Panc1 (cell line): ENCODE measurements at regions not wholly inside any gene's neighbourhood (a gene's known extent, or its start where the extent isn't known, plus 50 kb on each side); places are given as distances from the start of the nearest gene placed in this dataset.

ENCODE experiments used
- ATAC-seq: fragments of 200-7000 bp; cut with Tn5 transposase; 2 replicates; pipeline ENCODE4 v1.9.1; 2020; ENCODE audit warnings: mild to moderate bottlenecking, moderate library complexity
- BruUV-seq: library from RNA; stranded (reverse); fragments of 400-500 nt; replicated peaks from 2 replicates; lab custom pipeline; 2021; lab: Mats Ljungman, UMichigan
- CTCF ChIA-PET: fragments of 300-600 bp; sonication (Branson Sonifier 250); formaldehyde crosslinking; loops from one replicate; lab custom pipeline; 2022; ENCODE audit warnings: antibody characterized with exemption; lab: Charles Lee
- POLR2A ChIA-PET: fragments of 300-600 bp; sonication (Branson Sonifier 250); formaldehyde crosslinking; loops from one replicate; lab custom pipeline; 2022; ENCODE audit warnings: antibody characterized with exemption; lab: Charles Lee
- DNase-seq: peaks from one replicate; pipeline ENCODE4 v3.0.0-alpha.2; 2010; ENCODE audit warnings: low read depth, low spot score
- H3K27ac ChIP-seq: 2 replicates; pipeline ENCODE4 v1.5.1; 2011; ENCODE audit warnings: mild to moderate bottlenecking, low read length, inconsistent platforms
- H3K27me3 ChIP-seq: fragments of 200-500 bp; sonication (Bioruptor generic); 2 replicates; pipeline ENCODE4 v1.6.0; 2014; ENCODE audit warnings: low read length, inconsistent platforms; ENCODE audit not compliant: control insufficient read depth, insufficient read depth
- H3K36me3 ChIP-seq: fragments of 200-500 bp; sonication (Bioruptor generic); 2 replicates; pipeline ENCODE4 v1.5.1; 2014; ENCODE audit warnings: inconsistent platforms, mild to moderate bottlenecking, low read length, moderate library complexity; ENCODE audit not compliant: control insufficient read depth, insufficient read depth
- H3K4me1 ChIP-seq: 2 replicates; pipeline ENCODE4 v1.5.1; 2011; ENCODE audit warnings: inconsistent platforms, mild to moderate bottlenecking, low read length, moderate library complexity; ENCODE audit not compliant: control insufficient read depth, insufficient read depth
- H3K4me3 ChIP-seq, 2 experiments: 2 replicates each; pipeline ENCODE4 v1.5.1; 2011 to 2012; ENCODE audit warnings: low read depth in 2 of 2, low read length in 2 of 2, mild to moderate bottlenecking in 2 of 2, inconsistent platforms in 1 of 2, moderate library complexity in 1 of 2
- H3K9me3 ChIP-seq: fragments of 200-500 bp; sonication (Bioruptor generic); 2 replicates; pipeline ENCODE4 v1.5.1; 2014; ENCODE audit warnings: low read depth, mild to moderate bottlenecking, inconsistent platforms, low read length, moderate library complexity; ENCODE audit not compliant: control insufficient read depth, insufficient read depth
- CTCF ChIP-seq: fragments of 450-650 bp; IDR thresholded peaks from 2 replicates; pipeline ENCODE4 v1.5.1; 2017; ENCODE audit warnings: mild to moderate bottlenecking
- POLR2AphosphoS5 ChIP-seq: IDR thresholded peaks from 2 replicates; pipeline ENCODE4 v1.6.1; 2012; ENCODE audit warnings: mild to moderate bottlenecking, low read depth, low read length, moderate library complexity
- REST ChIP-seq, 2 experiments: IDR thresholded peaks; 2 replicates each; pipeline ENCODE4 v1.6.1; 2011 to 2012; ENCODE audit warnings: low read depth in 2 of 2, control low read depth in 1 of 2, low read length in 1 of 2, mild to moderate bottlenecking in 1 of 2, moderate library complexity in 1 of 2; ENCODE audit not compliant: insufficient read depth in 1 of 2
- SIN3A ChIP-seq: IDR thresholded peaks from 2 replicates; pipeline ENCODE4 v1.6.1; 2012; ENCODE audit warnings: low read depth, mild to moderate bottlenecking, low read length, moderate library complexity, borderline replicate concordance; ENCODE audit not compliant: insufficient read depth
- TCF7L2 ChIP-seq: IDR thresholded peaks from 2 replicates; pipeline ENCODE4 v1.6.1; 2011; ENCODE audit warnings: mild to moderate bottlenecking, low read depth, low read length, inconsistent platforms
- in situ Hi-C: cut with HindIII; loops from 2 replicates; pipeline ENCODE4 v1.10.0; 2016; ENCODE audit warnings: low sequenced_read_pairs, low pct_unique_long_range_greater_than_20kb
- intact Hi-C: fragments of 100-400 bp; cut with micrococcal nuclease; formaldehyde crosslinking; loops from one replicate; pipeline ENCODE4 v1.10.0; 2022; ENCODE audit not compliant: unreplicated experiment

- Histone ChIP-seq H3K27ac (no peak overlapping the region), H3K4me1 (no peaks in the 10 kb centered on the region), H3K4me3 (no peak overlapping the region), H3K36me3 (no peaks in the 10 kb centered on the region), H3K27me3 (no peaks in the 10 kb centered on the region), H3K9me3 (no peaks in the 10 kb centered on the region)
- CTCF ChIA-PET = no interaction called here
- intact Hi-C loops = no loop called here
- no peak for TF ChIP-seq POLR2AphosphoS5
- no peak for TF ChIP-seq REST (IDR thresholded peaks at IDR 0.05; ENCODE audit: insufficient read depth in 1 of 2, low read depth in 2 of 2, low read length in 1 of 2)
- TF ChIP-seq SIN3A = no peak
- no peak for TF ChIP-seq CTCF
- TF ChIP-seq TCF7L2 = no peak
- no peak for DNase-seq
- no TSS peak for BruUV-seq
- in situ Hi-C loops = no loop called here
- ATAC-seq = no peak
- POLR2A ChIA-PET = no interaction called here
These were observed 479.0 kb upstream of the NRSN1 start for GRCh38 chr6:23647045-23647444.

DNA sequence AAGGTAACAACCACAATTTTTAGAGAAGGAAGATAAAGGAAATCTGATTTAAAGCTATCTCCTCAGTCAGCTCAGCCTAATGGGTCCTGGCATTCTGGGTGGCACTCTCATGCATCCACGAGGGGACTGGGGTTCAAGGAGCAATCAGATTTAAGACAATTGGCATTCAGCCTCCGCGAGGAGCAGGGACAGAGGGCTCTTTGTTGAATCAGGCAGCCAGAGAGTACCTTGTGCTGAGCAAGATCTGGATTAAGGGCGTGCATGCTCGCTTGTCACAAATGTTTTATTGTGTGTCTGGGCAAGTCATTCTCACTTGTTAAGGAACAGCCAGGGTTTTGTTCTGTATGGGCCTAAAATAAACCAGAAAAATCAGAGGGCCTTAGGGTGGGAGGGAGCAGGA, 475.3 kb upstream of the NRSN1 start:
- Histone ChIP-seq H3K27ac (no peak overlapping the region), H3K9me3 (no peaks in the 10 kb centered on the region), H3K4me3 (no peak overlapping the region), H3K36me3 (no peaks in the 10 kb centered on the region), H3K27me3 (no peaks in the 10 kb centered on the region), H3K4me1 (no peaks in the 10 kb centered on the region)
- in situ Hi-C loops = no loop called here
- CTCF ChIA-PET = no interaction called here
- POLR2A ChIA-PET = no interaction called here
- DNase-seq (no peak), ATAC-seq (no peak)
- intact Hi-C loops = no loop called here
- TF ChIP-seq REST (IDR thresholded peaks at IDR 0.05; ENCODE audit: insufficient read depth in 1 of 2, low read depth in 2 of 2, low read length in 1 of 2) = no peak
- no peak for TF ChIP-seq CTCF
- TF ChIP-seq TCF7L2 = no peak
- no peak for TF ChIP-seq POLR2AphosphoS5
- TF ChIP-seq SIN3A = no peak
- no TSS peak for BruUV-seq
